A549 (cell line): ENCODE measurements at regions not wholly inside any gene's neighbourhood (a gene's known extent, or its start where the extent isn't known, plus 50 kb on each side); places are given as distances from the start of the nearest gene placed in this dataset.

ENCODE experiments used
- ATAC-seq, 2 experiments: fragments of 200-7000 bp in 1 of 2; fragments of >200 bp in 1 of 2; cut with Nextera tagmentation in 1 of 2; cut with Tn5 transposase in 1 of 2; 3 replicates each; pipeline versions ENCODE4 v1.8.0 to v1.9.1; 2018 to 2020; ENCODE audit warnings: mild to moderate bottlenecking in 1 of 2, moderate library complexity in 1 of 2
- CTCF ChIA-PET: fragments of 300-600 bp; sonication (Branson Sonifier 250); formaldehyde crosslinking; extraction: SDS; loops from one replicate; lab custom pipeline; 2021; ENCODE audit warnings: antibody characterized with exemption, inconsistent platforms; lab: Yijun Ruan, JAX
- POLR2A ChIA-PET: fragments of 350-600 bp; formaldehyde crosslinking; extraction: SDS; loops from one replicate; lab custom pipeline; 2021; ENCODE audit warnings: antibody characterized with exemption, inconsistent platforms; lab: Yijun Ruan, JAX
- DNase-seq, 2 experiments: peaks; one replicate each; pipeline versions ENCODE4 v3.0.0 to v3.0.0-alpha.2; 2011 to 2016; ENCODE audit warnings: low read depth in 1 of 2, low spot score in 1 of 2
- FAIRE-seq: peaks from 2 replicates; lab custom pipeline; 2011; peaks lifted over from hg19 to GRCh38; lab: Jason Lieb, UNC
- H3K27ac ChIP-seq, 2 experiments: fragments of >200 bp; sonication (Bioruptor Twin); formaldehyde crosslinking; 3 replicates each; pipeline ENCODE4 v1.5.1; 2016 to 2017
- H3K4me1 ChIP-seq: fragments of >200 bp; sonication (Bioruptor Twin); formaldehyde crosslinking; 3 replicates; pipeline ENCODE4 v1.6.1; 2016
- H3K4me2 ChIP-seq: fragments of >200 bp; sonication (Bioruptor Twin); formaldehyde crosslinking; 3 replicates; pipeline ENCODE4 v1.6.1; 2016
- H3K4me3 ChIP-seq: fragments of >200 bp; sonication (Bioruptor Twin); formaldehyde crosslinking; 3 replicates; pipeline ENCODE4 v1.5.1; 2016
- H3K9me3 ChIP-seq: fragments of >200 bp; sonication (Bioruptor Twin); formaldehyde crosslinking; 3 replicates; pipeline ENCODE4 v1.6.1; 2016
- CBX2 ChIP-seq: fragments of 200-600 bp; sonication (generic); IDR thresholded peaks from 2 replicates; pipeline ENCODE4 v1.6.1; 2016; ENCODE audit warnings: low read depth, mild to moderate bottlenecking, borderline replicate concordance
- CHD2 ChIP-seq: fragments of 150-350 bp; IDR thresholded peaks from 2 replicates; pipeline ENCODE4 v1.6.1; 2014; ENCODE audit warnings: low read length; ENCODE audit not compliant: partially characterized antibody
- CHD4 ChIP-seq: fragments of 200-600 bp; sonication (generic); IDR thresholded peaks from 2 replicates; pipeline ENCODE4 v1.6.1; 2016; ENCODE audit warnings: antibody characterized with exemption, mild to moderate bottlenecking, borderline replicate concordance
- EHMT2 ChIP-seq: fragments of 200-600 bp; sonication (generic); IDR thresholded peaks from 2 replicates; pipeline ENCODE4 v1.6.1; 2016; ENCODE audit warnings: antibody characterized with exemption, low read depth, mild to moderate bottlenecking, moderate library complexity
- ESRRA ChIP-seq: fragments of 150-350 bp; IDR thresholded peaks from 2 replicates; pipeline ENCODE4 v1.6.1; 2014; ENCODE audit warnings: mild to moderate bottlenecking, low read length, borderline replicate concordance
- FOSB ChIP-seq: fragments of 250-450 bp; sonication (Bioruptor Pico); IDR thresholded peaks from 2 replicates; pipeline ENCODE4 v1.5.0; 2020; ENCODE audit warnings: mild to moderate bottlenecking, moderate library complexity
- FOXS1 ChIP-seq: fragments of 250-450 bp; sonication (Bioruptor Pico); IDR thresholded peaks from 2 replicates; pipeline ENCODE4 v1.5.0; 2020; ENCODE audit warnings: mild to moderate bottlenecking, moderate library complexity
- GATA3 ChIP-seq: IDR thresholded peaks from 2 replicates; pipeline ENCODE4 v1.6.1; 2012; ENCODE audit warnings: borderline replicate concordance
- HDAC2 ChIP-seq: fragments of 200-600 bp; sonication (generic); IDR thresholded peaks from 2 replicates; pipeline ENCODE4 v1.6.1; 2016
- HEYL ChIP-seq: fragments of 250-450 bp; sonication (Bioruptor Pico); IDR thresholded peaks from 2 replicates; pipeline ENCODE4 v1.8.0; 2021; ENCODE audit warnings: mild to moderate bottlenecking, moderate library complexity
- HOXB5 ChIP-seq: fragments of 250-450 bp; sonication (Bioruptor Pico); IDR thresholded peaks from 2 replicates; pipeline ENCODE4 v1.5.0; 2020; ENCODE audit warnings: mild to moderate bottlenecking, moderate library complexity
- JUNB ChIP-seq: fragments of >200 bp; sonication (Bioruptor Twin); formaldehyde crosslinking; IDR thresholded peaks from 2 replicates; pipeline ENCODE4 v1.6.1; 2016
- KDM1A ChIP-seq: fragments of 200-600 bp; sonication (generic); IDR thresholded peaks from 2 replicates; pipeline ENCODE4 v1.6.1; 2016; ENCODE audit warnings: low read depth, mild to moderate bottlenecking
- KDM5A ChIP-seq: fragments of 200-600 bp; sonication (generic); IDR thresholded peaks from 2 replicates; pipeline ENCODE4 v1.6.1; 2016; ENCODE audit warnings: antibody characterized with exemption, mild to moderate bottlenecking
- MAFK ChIP-seq: fragments of 450-650 bp; IDR thresholded peaks from 2 replicates; pipeline ENCODE4 v1.6.1; 2014; ENCODE audit not compliant: partially characterized antibody
- MYC ChIP-seq: IDR thresholded peaks from 2 replicates; pipeline ENCODE4 v1.6.1; 2012; ENCODE audit warnings: mild to moderate bottlenecking, inconsistent platforms, low read length, improper control_type of control experiment, borderline replicate concordance
- NR3C1 ChIP-seq: fragments of >200 bp; sonication (Bioruptor Twin); formaldehyde crosslinking; IDR thresholded peaks from 3 replicates; pipeline ENCODE4 v1.6.1; 2017
- POLR2AphosphoS2 ChIP-seq: conservative IDR thresholded peaks from 2 replicates; pipeline ENCODE4 v1.6.1; 2012; ENCODE audit warnings: low read length, improper control_type of control experiment, inconsistent platforms
- RARB ChIP-seq: fragments of 250-450 bp; sonication (Bioruptor Pico); IDR thresholded peaks from 2 replicates; pipeline ENCODE4 v1.8.0; 2021; ENCODE audit warnings: mild to moderate bottlenecking, moderate library complexity
- RCOR1 ChIP-seq: fragments of 150-350 bp; IDR thresholded peaks from 2 replicates; pipeline ENCODE4 v1.6.1; 2014; ENCODE audit warnings: antibody characterized with exemption, low read length, low read depth
- SREBF2 ChIP-seq: fragments of 450-650 bp; IDR thresholded peaks from 2 replicates; pipeline ENCODE4 v1.6.1; 2014; ENCODE audit warnings: mild to moderate bottlenecking, moderate library complexity
- TFCP2L1 ChIP-seq: fragments of 250-450 bp; sonication (Bioruptor Pico); IDR thresholded peaks from 2 replicates; pipeline ENCODE4 v1.5.0; 2021; ENCODE audit warnings: mild to moderate bottlenecking
- TP53 ChIP-seq: fragments of 250-450 bp; sonication (Bioruptor Pico); IDR thresholded peaks from 2 replicates; pipeline ENCODE4 v1.5.0; 2021; ENCODE audit warnings: mild to moderate bottlenecking, moderate library complexity
- ZFP36 ChIP-seq: fragments of 450-650 bp; IDR thresholded peaks from 2 replicates; pipeline ENCODE4 v1.6.1; 2014; ENCODE audit warnings: borderline replicate concordance; ENCODE audit not compliant: partially characterized antibody
- WGBS: methylation state at CpG from one replicate; pipeline ENCODE4 v1.1.6; 2017; ENCODE audit errors: missing lambda C conversion rate; 5-methylcytosine and 5-hydroxymethylcytosine counted together
- TF ChIP-seq, protein P1 (sequence below): IDR thresholded peaks from 2 replicates; pipeline ENCODE4 v1.6.1; 2012; ENCODE audit warnings: low read depth, borderline replicate concordance
- TF ChIP-seq, protein P2 (sequence below): fragments of >200 bp; sonication (Bioruptor Twin); formaldehyde crosslinking; IDR thresholded peaks from 3 replicates; pipeline ENCODE4 v1.5.1; 2016
- TF ChIP-seq, protein P3 (sequence below): fragments of 250-450 bp; sonication (Bioruptor Pico); IDR thresholded peaks from 2 replicates; pipeline ENCODE4 v1.5.0; 2020; ENCODE audit warnings: low read depth, mild to moderate bottlenecking, moderate library complexity
- TF ChIP-seq, protein P4 (sequence below): fragments of >200 bp; sonication (Bioruptor Twin); formaldehyde crosslinking; IDR thresholded peaks from 3 replicates; pipeline ENCODE4 v1.6.1; 2016
- TF ChIP-seq, protein P5 (sequence below): fragments of 450-650 bp; IDR thresholded peaks from 2 replicates; pipeline ENCODE4 v1.6.1; 2014; ENCODE audit warnings: antibody characterized with exemption
- TF ChIP-seq, protein P6 (sequence below): fragments of 150-350 bp; IDR thresholded peaks from 2 replicates; pipeline ENCODE4 v1.6.1; 2014; ENCODE audit warnings: low read depth, mild to moderate bottlenecking, low read length

DNA sequence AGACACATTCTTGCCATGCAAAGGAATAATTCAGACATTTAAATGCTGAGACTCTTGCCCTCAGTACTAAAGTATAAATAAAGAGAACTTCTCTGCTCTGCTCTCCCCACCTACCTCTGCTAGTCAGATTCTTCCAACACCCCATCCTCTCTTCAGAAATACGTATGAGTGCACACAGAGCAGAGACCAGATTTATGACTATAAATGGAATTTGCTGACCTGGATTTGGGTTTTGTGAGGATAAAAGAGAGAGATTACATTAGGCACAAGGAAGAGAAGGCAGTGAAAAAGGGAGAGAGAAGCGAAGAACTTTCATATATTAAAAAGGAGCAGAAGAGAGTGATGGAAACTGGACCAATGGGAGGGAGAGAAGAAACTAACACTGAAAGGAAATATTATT lies 87.6 kb upstream of the EXOC1L start:
- no peak overlapping the region for H3K27ac ChIP-seq
- TF ChIP-seq MAFK (no peak), TP53 (CRISPR knock-in tag) (no peak), ESRRA (no peak), FOSB (no peak), FOXS1 (CRISPR knock-in tag) (no peak), RARB (CRISPR knock-in tag) (no peak), ZFP36 (no peak), EHMT2 (no peak), TFCP2L1 (CRISPR knock-in tag) (no peak), HEYL (CRISPR knock-in tag) (no peak), JUNB (no peak), CBX2 (no peak), RCOR1 (no peak), NR3C1 (no peak)
- TF ChIP-seq, protein P1, sequence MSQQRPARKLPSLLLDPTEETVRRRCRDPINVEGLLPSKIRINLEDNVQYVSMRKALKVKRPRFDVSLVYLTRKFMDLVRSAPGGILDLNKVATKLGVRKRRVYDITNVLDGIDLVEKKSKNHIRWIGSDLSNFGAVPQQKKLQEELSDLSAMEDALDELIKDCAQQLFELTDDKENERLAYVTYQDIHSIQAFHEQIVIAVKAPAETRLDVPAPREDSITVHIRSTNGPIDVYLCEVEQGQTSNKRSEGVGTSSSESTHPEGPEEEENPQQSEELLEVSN: no peak
- peaks cover 9% of the 10 kb centered on the region; the same call in 2 of the 3 replicates for H3K4me1 ChIP-seq
- WGBS: 62% methylated on average over 2 of the region's 2 CpGs
- no peak for ATAC-seq
- H3K4me3 ChIP-seq: no peak overlapping the region
- H3K9me3 ChIP-seq: no peaks in the 10 kb centered on the region
- POLR2A ChIA-PET: no interaction called here
- FAIRE-seq: no peak
- DNase-seq: no peak
- no peak overlapping the region for H3K4me2 ChIP-seq
- CTCF ChIA-PET: no interaction called here

DNA sequence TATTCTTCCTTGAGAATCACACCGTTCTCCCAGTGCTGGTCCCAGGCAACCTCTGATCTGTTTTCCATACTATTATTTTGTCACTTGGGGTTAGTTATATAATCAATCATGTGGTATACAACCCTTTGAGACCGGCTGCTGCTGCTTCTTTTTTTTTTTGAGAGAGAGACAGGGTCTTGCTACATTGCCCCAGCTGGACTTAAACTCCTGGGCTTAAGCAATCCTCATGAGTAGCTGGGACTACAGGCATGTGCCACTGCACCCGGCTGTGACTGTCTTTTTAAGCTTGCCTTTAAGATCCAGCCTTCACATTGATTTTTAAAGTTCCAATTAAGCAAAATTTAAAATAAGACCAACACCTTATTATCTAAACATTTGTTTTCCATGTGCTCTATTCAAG lies 86.7 kb upstream of the EXOC1L start:
- FAIRE-seq: no peak
- no peak for ATAC-seq
- DNase-seq: no peak
- no peak overlapping the region for H3K4me3 ChIP-seq
- H3K9me3 ChIP-seq: no peaks in the 10 kb centered on the region
- ChIA-PET POLR2A (no interaction called here), CTCF (no interaction called here)
- no peak for TF ChIP-seq MYC
- no peak for TF ChIP-seq TFCP2L1 (CRISPR knock-in tag)
- TF ChIP-seq SREBF2: no peak
- TF ChIP-seq, protein P2, sequence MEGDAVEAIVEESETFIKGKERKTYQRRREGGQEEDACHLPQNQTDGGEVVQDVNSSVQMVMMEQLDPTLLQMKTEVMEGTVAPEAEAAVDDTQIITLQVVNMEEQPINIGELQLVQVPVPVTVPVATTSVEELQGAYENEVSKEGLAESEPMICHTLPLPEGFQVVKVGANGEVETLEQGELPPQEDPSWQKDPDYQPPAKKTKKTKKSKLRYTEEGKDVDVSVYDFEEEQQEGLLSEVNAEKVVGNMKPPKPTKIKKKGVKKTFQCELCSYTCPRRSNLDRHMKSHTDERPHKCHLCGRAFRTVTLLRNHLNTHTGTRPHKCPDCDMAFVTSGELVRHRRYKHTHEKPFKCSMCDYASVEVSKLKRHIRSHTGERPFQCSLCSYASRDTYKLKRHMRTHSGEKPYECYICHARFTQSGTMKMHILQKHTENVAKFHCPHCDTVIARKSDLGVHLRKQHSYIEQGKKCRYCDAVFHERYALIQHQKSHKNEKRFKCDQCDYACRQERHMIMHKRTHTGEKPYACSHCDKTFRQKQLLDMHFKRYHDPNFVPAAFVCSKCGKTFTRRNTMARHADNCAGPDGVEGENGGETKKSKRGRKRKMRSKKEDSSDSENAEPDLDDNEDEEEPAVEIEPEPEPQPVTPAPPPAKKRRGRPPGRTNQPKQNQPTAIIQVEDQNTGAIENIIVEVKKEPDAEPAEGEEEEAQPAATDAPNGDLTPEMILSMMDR: no peak
- TF ChIP-seq ESRRA: no peak
- TF ChIP-seq CHD4: no peak
- TF ChIP-seq NR3C1: no peak
- no peak for TF ChIP-seq POLR2AphosphoS2
- no peak for TF ChIP-seq KDM1A
- TF ChIP-seq GATA3: no peak
- no peak for TF ChIP-seq HOXB5 (CRISPR knock-in tag)
- TF ChIP-seq, protein P3, sequence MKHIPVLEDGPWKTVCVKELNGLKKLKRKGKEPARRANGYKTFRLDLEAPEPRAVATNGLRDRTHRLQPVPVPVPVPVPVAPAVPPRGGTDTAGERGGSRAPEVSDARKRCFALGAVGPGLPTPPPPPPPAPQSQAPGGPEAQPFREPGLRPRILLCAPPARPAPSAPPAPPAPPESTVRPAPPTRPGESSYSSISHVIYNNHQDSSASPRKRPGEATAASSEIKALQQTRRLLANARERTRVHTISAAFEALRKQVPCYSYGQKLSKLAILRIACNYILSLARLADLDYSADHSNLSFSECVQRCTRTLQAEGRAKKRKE (CRISPR knock-in tag): no peak
- TF ChIP-seq, protein P4, sequence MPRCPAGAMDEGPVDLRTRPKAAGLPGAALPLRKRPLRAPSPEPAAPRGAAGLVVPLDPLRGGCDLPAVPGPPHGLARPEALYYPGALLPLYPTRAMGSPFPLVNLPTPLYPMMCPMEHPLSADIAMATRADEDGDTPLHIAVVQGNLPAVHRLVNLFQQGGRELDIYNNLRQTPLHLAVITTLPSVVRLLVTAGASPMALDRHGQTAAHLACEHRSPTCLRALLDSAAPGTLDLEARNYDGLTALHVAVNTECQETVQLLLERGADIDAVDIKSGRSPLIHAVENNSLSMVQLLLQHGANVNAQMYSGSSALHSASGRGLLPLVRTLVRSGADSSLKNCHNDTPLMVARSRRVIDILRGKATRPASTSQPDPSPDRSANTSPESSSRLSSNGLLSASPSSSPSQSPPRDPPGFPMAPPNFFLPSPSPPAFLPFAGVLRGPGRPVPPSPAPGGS: no peak
- TF ChIP-seq, protein P5, sequence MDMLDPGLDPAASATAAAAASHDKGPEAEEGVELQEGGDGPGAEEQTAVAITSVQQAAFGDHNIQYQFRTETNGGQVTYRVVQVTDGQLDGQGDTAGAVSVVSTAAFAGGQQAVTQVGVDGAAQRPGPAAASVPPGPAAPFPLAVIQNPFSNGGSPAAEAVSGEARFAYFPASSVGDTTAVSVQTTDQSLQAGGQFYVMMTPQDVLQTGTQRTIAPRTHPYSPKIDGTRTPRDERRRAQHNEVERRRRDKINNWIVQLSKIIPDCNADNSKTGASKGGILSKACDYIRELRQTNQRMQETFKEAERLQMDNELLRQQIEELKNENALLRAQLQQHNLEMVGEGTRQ: no peak
- TF ChIP-seq RCOR1: no peak
- no peak for TF ChIP-seq HDAC2
- TF ChIP-seq TP53 (CRISPR knock-in tag): no peak
- no peak for TF ChIP-seq KDM5A
- TF ChIP-seq, protein P6, sequence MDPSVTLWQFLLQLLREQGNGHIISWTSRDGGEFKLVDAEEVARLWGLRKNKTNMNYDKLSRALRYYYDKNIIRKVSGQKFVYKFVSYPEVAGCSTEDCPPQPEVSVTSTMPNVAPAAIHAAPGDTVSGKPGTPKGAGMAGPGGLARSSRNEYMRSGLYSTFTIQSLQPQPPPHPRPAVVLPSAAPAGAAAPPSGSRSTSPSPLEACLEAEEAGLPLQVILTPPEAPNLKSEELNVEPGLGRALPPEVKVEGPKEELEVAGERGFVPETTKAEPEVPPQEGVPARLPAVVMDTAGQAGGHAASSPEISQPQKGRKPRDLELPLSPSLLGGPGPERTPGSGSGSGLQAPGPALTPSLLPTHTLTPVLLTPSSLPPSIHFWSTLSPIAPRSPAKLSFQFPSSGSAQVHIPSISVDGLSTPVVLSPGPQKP: no peak
- no peak for TF ChIP-seq CHD2
- no peak overlapping the region for H3K4me2 ChIP-seq
- no peak overlapping the region for H3K27ac ChIP-seq
- peaks cover 9% of the 10 kb centered on the region; the same call in 2 of the 3 replicates for H3K4me1 ChIP-seq
- WGBS: 34% methylated on average over 3 of the region's 3 CpGs
